Stimulated activated CD4-positive, alpha-beta T cell treated with anti-CD3 and anti-CD28 coated beads, Interleukin-12 subunit alpha, Interleukin-12 subunit beta, amount 100 ng/mL, for 48 hours (primary cell): ENCODE measurements at regions not wholly inside any gene's neighbourhood (a gene's known extent, or its start where the extent isn't known, plus 50 kb on each side); places are given as distances from the start of the nearest gene placed in this dataset.
A peak's percentile ranks its signal among the peaks of the same experiment; 100 is the strongest.
"Not testable (repeated sequence)": the region's sequence is repeated elsewhere in the genome, so short reads cannot be mapped to it uniquely, and the experiment has no call there.

Experiments
- DNase-seq, 3 donors: peaks; one replicate each; pipeline ENCODE4 v3.0.0-alpha.2; 2020; ENCODE audit warnings: low read depth in 2 of 3, low spot score in 1 of 3

- DNase-seq: no peak
Observed at GRCh38 chr2:43074592-43075053, 151.8 kb downstream of the ZFP36L2 start.

- DNase-seq: no peak
Observed at GRCh38 chr2:43074052-43074451, 152.4 kb downstream of the ZFP36L2 start.

DNA sequence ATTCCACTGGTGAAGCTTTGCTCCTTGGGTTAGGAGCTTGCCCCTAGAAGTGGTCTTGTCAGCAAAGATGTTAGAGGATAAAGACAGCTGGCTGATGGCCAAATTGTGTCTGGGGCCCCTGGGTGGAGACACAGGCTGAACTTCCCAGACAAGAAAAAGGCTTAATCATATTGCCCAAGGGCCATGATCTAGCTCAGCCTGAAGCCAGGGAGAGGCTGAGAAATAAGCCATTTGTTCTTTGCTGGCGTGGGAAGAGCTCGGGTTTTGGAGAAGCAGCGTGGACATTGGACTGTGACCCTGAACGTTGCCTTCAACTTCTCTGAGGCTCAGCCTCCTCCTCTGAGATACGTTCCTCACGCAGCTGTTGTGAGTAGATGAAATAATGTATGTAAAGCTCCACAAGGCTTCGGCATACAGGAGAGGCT is 153.0 kb downstream of the ZFP36L2 start:
- no peak for DNase-seq

DNA sequence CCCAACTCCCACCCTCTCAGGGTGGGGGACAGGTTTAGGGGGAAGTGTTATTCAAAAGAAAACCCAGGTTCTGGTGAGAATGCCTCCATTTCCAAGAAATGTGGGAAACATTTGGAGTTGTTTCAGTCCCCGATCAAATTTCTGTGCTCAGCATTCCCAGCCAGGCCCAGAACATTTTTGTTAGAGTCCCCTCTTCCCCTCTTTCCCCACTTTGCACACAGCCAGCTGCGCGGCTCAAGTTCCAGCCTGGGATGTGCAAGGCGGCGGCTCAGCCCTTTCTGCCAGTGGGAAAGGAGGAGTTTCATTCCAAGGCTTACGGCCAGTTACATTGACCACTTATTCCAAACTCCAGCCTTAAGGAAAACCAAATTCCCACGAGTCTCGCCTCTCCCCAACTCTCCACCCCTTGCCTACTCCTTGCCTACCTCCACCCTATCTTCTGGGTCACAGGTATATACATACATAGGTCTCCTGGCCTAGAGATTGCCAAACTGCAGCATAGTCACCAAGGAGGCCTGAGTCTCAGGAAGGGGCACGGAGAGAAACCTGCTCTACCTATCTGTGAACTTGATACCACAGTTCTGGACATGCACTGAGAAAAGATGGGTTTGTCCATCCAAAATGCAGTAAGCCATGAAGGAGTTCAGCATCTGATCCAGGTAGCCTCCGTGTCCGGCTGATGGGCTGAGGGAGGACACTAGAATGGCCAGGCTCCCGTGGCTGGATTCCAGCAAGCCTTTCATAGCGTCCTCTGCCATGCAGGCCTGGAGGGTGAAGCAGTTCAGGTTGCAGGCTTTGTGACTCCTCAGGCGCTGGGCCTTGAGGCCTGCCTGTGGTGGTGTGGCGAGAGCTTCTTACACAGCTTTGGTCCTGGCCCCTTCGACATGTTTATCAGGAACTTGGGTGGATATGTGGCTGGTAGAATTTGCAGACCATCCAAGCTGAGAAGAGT is 154.5 kb downstream of the ZFP36L2 start:
- DNase-seq: no peak

DNA sequence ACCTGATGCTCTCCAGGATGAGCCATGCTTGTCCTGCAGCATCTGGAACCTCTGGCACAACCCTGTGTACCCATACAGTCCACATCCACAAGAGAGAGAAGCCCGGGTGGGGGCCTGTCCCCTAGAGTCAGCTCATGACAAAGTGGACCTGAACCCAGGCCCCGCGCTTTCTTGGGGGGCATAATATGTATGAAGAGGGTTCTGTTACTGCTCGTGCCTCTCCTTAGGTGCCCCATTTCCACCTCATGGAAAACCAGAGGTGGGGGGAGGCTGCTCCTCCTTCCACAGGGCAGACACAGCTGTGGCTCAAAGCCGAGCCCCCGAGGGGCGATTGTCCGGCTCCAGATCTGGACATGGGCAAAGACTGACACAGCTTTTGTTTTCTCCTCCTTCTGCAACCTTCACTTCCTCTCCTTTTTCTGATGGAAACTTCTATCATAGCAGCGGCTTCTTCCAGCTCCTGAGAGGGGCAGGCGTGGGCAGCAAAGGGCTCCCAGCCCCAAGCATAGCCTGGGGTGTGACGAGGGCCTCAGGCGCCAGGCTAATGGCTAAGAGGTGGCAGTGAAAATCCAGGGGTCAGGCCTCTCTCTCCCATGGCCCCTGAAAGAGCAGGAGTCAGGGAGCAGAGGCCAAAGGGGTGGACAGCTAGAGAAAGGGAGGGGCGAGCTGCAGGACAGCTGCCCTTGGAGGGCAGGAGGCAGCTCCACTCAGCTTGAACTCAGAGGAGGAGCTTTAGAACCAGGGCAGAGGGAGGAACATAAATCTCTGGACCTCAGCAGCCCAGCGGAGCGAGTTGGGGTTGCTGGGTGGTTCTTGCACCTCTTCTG is 155.5 kb downstream of the ZFP36L2 start:
- no peak for DNase-seq

GRCh38 chr2:43070030-43070429 is 156.4 kb downstream of the ZFP36L2 start:
- no peak for DNase-seq

DNA sequence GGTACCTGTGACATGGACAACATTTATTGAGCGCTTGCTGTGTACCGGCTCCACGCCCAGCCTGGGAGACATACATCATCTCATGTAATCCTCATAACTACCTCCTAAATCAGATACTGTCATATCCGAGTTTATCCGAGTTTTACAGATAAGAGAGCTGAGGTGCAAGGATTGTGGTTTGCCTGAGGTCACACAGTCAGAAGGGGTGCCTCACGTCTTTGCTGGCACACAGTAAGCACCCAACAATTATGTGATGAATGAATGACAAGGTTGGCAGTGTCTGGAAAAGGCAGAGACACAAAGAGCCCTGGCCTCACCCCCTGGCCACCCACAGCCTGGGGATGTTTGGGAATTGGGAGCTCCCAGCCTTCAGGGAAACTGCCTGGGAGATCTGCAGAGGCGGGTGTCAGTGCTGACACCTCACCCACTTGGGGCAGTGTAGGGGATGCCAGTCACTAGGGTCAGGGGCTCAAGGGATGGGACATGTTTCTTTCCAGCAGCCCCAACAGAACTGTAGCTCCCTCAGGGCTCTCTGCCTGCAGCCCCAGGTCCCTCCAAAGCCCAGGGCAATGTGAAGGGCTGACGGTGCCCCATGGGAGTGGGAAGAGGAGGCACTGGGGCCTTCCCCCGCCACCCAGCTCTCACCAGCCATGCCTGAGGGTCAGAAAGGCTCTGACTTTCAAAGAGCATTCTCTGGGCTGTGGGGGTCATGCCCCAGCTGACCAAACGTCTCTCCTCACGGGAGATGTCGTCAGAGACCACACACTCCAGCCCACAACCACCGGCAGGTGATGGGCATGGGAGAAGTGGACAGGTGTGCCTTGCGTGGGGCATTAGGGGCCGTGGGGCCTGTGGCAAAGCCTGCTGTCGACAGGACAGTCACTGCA is 157.5 kb downstream of the ZFP36L2 start:
- no peak for DNase-seq

DNA sequence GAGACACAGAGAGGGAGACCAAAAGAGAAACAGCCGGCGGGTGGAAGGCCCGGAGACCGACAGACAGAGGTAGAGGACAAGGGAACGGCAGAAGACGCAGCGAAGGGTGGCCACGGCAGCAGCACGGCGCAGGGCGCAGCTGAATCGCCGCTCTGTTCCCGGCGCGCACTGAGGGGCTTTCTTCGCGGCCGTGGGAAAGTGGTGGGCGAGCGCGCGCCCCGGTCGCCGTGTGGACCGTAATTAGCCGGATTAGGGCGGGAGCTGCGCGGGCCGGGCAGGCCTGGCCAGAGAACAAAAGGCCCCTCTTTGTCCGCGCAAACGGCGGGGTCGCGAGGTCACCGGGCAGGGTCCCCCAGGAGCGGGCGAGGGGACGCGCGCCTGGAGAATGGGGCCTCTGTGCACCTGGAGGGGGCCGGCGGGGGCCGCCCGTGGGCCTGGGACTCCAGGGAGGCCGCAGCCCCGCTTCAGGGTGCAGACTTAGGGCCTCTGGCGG is 158.3 kb downstream of the ZFP36L2 start:
- no peak for DNase-seq

GRCh38 chr2:43067254-43068040 is 159.0 kb downstream of the ZFP36L2 start:
- no peak for DNase-seq

- DNase-seq: not testable (repeated sequence)
Observed at GRCh38 chr2:43066541-43067253, 159.7 kb downstream of the ZFP36L2 start.

DNA sequence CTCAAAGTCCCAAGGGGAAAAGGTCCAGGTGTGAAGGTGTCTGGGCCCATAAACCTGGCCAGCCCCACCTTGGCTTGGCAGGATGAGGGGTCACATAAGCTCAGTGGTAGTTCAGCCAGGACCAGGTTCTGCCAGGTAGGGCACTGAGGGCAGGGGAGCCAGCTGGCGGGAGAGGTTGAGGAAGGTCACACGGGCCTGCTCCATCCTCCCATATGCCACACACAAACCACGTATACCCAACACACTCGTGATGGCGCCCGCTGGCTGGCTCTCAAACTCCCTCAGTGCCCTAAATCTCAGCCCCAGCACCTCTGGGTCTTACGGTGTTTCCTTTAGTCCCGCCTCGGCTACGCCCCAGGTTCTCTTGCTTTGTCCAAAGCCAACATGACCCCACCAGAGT is 160.5 kb downstream of the ZFP36L2 start:
- DNase-seq: no peak

- no peak for DNase-seq
Observed at GRCh38 chr2:43065036-43065435, 161.4 kb downstream of the ZFP36L2 start.

GRCh38 chr2:43063096-43063495 is 163.3 kb downstream of the ZFP36L2 start:
- DNase-seq: not testable (repeated sequence)

- no peak for DNase-seq
Observed at GRCh38 chr2:43062058-43062457, 164.3 kb downstream of the ZFP36L2 start.

GRCh38 chr2:43060390-43061016 is 165.9 kb downstream of the ZFP36L2 start:
- no peak for DNase-seq

- peak; percentile 50 to 75 (median 66) for DNase-seq
Observed at GRCh38 chr2:43059183-43059897, 167.1 kb downstream of the ZFP36L2 start.

DNA sequence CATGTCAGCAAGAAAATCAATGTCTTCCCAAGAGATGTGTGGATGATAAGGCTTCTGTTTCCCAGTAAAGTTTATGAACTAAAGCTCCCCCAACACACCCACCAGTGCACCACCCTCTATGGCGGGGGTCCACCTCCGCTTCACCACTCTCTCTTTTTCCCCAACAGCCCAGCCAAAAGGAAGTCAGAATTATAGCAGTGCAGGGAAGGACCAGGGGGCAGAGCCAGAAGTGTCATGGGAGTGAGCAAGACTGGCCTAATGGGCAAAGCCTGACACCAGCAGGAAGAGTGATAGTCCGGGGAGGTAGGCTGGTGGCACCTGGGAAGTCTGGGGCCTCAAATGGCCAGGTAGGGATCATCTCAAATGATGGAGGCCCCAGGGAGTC is 167.7 kb downstream of the ZFP36L2 start:
- no peak for DNase-seq
